ENCODE measurements at regions not wholly inside any gene's neighbourhood (a gene's known extent, or its start where the extent isn't known, plus 50 kb on each side); places are given as distances from the start of the nearest gene placed in this dataset.
"Not testable (repeated sequence)": the region's sequence is repeated elsewhere in the genome, so short reads cannot be mapped to it uniquely, and the experiment has no call there.

DNA sequence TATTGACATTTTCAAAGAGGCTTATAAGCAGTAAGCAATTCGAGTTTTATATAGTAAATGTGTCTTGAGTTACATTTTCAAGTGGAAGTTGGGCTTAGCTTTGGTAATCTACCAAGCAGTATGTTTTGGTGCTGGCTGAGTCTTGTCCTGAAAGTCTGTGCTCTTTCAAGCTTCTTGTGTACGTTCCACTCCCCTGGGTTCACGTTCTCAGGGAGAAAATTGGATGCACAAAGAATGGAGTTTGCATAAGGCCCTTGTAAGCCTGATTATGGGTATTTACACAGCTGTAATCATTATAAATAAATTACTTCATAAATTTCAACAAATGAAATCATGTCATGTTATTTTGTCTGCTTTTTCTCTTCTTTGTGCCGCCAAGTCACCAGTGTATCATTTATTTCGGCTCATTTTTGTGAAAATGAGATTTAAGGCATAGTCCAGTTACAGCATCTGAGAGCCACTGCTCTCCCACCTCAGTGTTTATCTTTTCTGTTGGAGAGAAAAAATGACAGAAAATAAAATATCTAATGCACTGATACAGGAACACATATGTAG lies 262.5 kb downstream of the BTBD3 start:
- DNase-seq (ENCODE audit: extremely low read depth, low read depth): no peak

GRCh38 chr20:12198281-12198680 lies 280.6 kb downstream of the BTBD3 start:
- DNase-seq (ENCODE audit: extremely low read depth, low read depth): no peak

- no peak for DNase-seq (ENCODE audit: extremely low read depth, low read depth)
These were observed 282.0 kb downstream of the BTBD3 start for GRCh38 chr20:12199703-12200102.

GRCh38 chr20:12201289-12201991 lies 283.7 kb downstream of the BTBD3 start:
- no peak for DNase-seq (ENCODE audit: extremely low read depth, low read depth)

GRCh38 chr20:12203399-12203798 lies 285.7 kb downstream of the BTBD3 start:
- no peak for DNase-seq (ENCODE audit: extremely low read depth, low read depth)

GRCh38 chr20:12203981-12204380 lies 286.3 kb downstream of the BTBD3 start:
- no peak for DNase-seq (ENCODE audit: extremely low read depth, low read depth)

DNA sequence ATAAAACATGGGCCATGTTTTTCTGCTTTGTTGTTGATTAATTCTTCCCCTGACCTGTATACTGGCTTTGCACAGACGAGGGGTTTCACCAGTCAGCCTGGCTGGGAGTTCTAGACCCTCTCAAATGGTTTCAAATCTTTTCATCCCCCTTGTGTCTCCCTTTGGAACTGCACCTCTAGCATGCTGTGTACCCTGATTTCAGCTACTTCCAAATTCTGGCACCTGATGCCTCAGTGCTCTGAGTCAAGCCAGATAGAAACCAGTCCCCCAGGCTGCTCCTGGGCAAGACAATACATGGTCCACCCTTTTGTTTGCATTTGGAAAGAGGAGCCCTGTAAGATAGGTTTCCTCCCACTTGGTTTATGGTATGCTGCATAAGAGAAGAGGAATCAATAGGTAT lies 290.2 kb downstream of the BTBD3 start:
- no peak for DNase-seq (ENCODE audit: extremely low read depth, low read depth)

GRCh38 chr20:12210591-12210990 lies 292.9 kb downstream of the BTBD3 start:
- no peak for DNase-seq (ENCODE audit: extremely low read depth, low read depth)

DNA sequence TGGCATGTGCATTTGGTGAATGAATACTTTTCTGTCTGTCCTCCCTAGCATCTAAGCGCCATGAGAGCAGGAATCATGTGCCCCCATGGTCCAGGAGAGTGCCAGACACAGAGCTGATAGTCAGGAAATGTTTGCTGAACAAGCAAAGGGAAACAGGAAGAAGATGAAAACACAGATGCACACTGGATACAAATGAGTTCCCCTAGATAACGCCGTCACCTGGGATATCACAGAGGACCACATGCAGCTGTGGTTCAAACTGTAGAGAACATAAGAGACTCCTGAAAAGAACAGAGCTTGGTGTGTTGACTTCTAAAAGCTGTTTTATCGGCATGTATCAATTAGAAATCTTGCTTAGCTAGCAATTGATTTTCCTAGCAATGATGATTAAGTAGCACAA lies 293.7 kb downstream of the BTBD3 start:
- no peak for DNase-seq (ENCODE audit: extremely low read depth, low read depth)

GRCh38 chr20:12217382-12217781 lies 299.7 kb downstream of the BTBD3 start:
- DNase-seq (ENCODE audit: extremely low read depth, low read depth): no peak

DNA sequence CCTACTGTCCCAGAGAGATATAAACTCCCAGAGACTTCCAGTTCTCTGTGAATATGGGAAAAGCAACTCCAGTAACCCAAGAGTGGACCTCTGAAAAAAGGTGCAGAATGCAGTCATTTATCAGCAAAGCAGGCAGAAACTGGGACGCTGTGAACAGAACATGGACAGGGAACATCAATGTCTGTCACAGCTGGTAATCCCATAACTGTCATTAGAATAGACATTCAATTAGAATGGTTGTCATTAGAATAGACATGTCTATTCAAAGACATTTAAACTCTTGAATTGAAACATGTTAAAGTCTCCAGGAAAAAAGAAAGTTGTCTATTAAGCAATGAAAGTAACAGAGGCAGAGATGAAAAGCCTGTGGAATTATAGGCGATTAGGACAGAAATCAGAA lies 302.1 kb downstream of the BTBD3 start:
- no peak for DNase-seq (ENCODE audit: extremely low read depth, low read depth)

DNA sequence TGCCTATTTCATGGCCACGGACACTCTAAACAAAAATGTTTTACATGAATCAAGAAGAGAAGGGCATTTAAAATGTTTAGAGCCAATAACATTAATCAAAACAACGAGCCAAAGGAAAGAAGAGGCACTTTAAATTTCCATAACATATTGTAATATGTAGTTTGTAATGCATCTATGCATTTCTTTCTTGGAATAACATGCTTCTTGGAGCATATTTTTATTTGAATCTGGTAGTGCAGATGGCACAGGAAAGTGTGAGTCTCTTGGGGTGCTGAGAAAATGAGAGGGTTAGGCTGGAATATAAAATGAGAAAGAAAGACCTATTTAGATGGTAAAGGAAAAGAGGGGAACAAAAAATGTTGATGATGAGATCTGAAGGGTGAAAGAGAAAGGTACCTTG lies 305.4 kb downstream of the BTBD3 start:
- no peak for DNase-seq (ENCODE audit: extremely low read depth, low read depth)

DNA sequence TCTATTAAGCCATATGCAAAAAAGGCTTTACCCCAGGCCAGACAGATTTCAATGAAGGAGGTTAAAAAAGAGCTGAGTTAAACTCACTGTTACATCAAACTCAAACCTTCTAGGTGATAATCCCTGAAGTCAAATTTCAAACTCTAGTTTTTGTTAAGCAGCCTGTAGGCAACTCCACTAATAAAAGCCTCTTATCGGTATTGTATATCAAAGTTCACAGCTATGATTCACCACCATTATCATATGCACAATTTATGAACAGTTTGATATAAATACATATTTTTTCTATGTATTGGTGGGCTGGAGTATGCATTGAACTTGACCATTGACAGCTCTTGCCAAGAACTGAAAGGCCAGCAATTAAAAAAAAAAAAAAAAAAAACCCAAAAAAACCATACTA lies 308.2 kb downstream of the BTBD3 start:
- DNase-seq (ENCODE audit: extremely low read depth, low read depth): no peak

- no peak for DNase-seq (ENCODE audit: extremely low read depth, low read depth)
These were observed 312.2 kb downstream of the BTBD3 start for GRCh38 chr20:12229891-12230290.

- no peak for DNase-seq (ENCODE audit: extremely low read depth, low read depth)
These were observed 320.1 kb downstream of the BTBD3 start for GRCh38 chr20:12237772-12238171.

DNA sequence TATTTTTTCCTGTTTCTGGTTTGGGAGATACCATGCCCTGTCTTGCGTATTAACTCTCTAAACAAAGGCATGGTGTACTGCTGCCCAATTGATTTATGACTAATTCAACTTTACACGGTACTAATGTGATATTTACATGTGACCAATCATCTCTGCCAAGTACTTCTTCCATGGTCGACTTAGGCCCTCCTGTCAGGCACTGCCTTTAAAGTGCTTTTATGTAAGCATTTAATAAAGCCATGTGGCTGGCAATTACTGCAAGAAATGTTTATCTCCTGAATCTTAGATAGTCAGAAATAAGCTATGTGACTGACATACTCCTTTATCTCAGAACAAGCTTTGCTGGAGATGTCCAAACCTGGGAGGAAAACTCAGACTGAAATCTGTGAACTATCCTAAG lies 323.4 kb downstream of the BTBD3 start:
- DNase-seq (ENCODE audit: extremely low read depth, low read depth): no peak

DNA sequence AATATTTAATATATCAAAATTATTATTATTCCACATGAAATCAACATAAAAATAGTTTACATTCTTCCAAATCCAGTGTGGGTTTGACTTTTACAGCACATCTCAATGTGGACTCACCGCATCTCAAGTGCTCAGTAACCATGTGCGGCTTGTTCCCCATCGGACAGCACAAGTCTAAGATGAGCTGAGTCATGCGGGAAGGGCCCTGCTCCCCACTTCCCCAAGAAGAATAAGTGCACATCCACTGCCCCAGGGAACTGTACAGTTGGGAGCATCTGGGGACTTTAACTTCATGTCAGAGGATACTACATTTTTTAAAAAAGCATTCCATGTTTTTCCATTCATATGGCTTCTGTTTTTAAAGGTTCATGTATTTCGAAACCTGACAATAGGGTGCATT lies 325.6 kb downstream of the BTBD3 start:
- no peak for DNase-seq (ENCODE audit: extremely low read depth, low read depth)

DNA sequence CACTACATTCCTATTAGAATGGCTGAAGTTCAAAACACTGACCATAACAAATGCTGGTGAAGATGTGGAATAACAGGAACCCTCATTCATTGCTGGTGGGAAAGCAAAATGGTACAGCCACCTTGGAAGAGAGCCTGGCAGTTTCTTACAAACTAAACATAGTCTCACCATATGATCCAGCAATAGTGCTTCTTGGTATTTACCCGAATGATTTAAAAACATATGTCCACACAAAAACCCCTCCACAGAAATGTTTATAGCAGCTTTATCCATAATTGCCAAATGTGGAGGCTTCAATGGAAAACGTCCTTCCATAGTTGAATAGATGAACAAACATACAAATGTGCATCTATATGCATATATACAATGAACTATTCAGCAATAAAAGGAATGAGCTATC lies 330.8 kb downstream of the BTBD3 start:
- no peak for DNase-seq (ENCODE audit: extremely low read depth, low read depth)

DNA sequence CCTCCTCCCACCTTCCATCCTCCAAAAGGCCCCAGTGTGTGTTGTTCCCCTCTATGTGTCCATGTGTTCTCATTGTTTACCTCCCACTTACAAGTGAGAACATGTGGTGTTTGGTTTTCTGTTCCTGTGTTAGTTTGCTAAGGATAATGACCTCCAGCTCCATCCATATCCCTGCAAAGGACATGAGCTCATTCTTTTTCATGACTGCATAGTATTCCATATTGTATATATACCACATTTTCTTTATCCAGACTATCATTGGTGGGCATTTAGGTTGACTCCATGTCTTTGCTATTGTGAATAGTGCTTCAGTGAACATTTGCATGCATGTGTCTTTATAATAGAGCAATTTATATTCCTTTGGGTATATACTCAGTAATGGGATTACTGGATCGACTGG lies 333.0 kb downstream of the BTBD3 start:
- DNase-seq (ENCODE audit: extremely low read depth, low read depth): not testable (repeated sequence)

DNA sequence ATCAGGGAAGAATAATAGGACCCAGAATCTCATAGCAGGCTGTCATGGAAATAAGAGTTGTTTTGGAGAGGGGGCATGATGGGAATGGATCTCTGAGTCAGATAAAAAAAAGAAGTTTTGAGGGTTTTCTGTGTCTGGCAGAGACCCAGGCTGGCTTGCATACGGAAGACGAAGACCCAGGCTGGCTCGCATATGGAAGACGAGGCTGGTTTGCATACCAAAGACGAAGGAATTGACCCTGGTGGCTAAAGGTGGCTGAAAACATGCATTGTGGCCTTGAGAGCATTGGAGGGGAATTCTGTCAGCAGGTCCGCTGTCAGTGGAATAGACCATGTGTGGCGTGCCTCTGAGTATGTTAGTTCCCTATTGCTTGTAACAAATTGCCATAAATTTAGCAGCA lies 335.1 kb downstream of the BTBD3 start:
- no peak for DNase-seq (ENCODE audit: extremely low read depth, low read depth)

- no peak for DNase-seq (ENCODE audit: extremely low read depth, low read depth)
These were observed 337.8 kb downstream of the BTBD3 start for GRCh38 chr20:12255461-12255970.

GRCh38 chr20:12256806-12257205 lies 339.1 kb downstream of the BTBD3 start:
- no peak for DNase-seq (ENCODE audit: extremely low read depth, low read depth)

DNA sequence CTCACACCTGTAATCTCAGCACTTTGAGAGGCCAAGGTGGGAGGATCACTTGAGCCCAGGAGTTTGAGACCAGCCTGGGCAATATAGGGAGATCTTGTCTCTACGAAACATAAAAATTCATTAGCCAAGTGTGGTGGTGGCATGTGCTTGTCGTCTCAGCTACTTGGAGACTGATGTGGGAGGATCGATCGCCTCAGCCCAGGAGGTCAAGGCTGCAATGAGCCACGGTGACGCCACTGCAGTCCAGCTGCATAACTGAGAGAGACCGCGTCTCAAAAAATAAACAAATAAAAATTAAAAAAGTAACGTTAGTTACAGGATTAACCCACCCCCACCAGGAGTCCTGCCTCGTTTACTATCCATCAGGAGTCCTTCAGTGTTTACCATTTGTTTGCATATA lies 345.1 kb downstream of the BTBD3 start:
- no peak for DNase-seq (ENCODE audit: extremely low read depth, low read depth)

All from NCI-H460 (cell line).